GM12878 (cell line): ENCODE measurements at regions not wholly inside any gene's neighbourhood (a gene's known extent, or its start where the extent isn't known, plus 50 kb on each side); places are given as distances from the start of the nearest gene placed in this dataset.

ENCODE experiments used
- ATAC-seq: fragments of 200-7000 bp; cut with Tn5 transposase; 3 replicates; pipeline ENCODE4 v1.9.1; 2020; ENCODE audit warnings: mild to moderate bottlenecking, moderate library complexity
- BruUV-seq: library from RNA; stranded (reverse); fragments of 400-500 nt; replicated peaks from 2 replicates; lab custom pipeline; 2021; lab: Mats Ljungman, UMichigan
- CTCF ChIA-PET: fragments of 300-600 bp; sonication (Branson Sonifier 250); formaldehyde crosslinking; extraction: SDS; loops from one replicate; lab custom pipeline; 2021; ENCODE audit warnings: inconsistent platforms; lab: Yijun Ruan, JAX
- POLR2A ChIA-PET: fragments of 350-600 bp; formaldehyde crosslinking; extraction: SDS; loops from one replicate; lab custom pipeline; 2021; ENCODE audit warnings: inconsistent platforms; lab: Charles Lee
- RAD21 ChIA-PET: fragments of 300-600 bp; sonication (Branson Sonifier 250); formaldehyde crosslinking; loops from one replicate; lab custom pipeline; 2023; ENCODE audit warnings: antibody characterized with exemption; ENCODE audit not compliant: unreplicated experiment; lab: Charles Lee
- SMC1A ChIA-PET: fragments of 300-600 bp; sonication (Branson Sonifier 250); formaldehyde crosslinking; loops from one replicate; lab custom pipeline; 2023; ENCODE audit not compliant: unreplicated experiment, uncharacterized antibody; lab: Charles Lee
- DNase-seq: peaks from one replicate; pipeline ENCODE4 v3.0.0-alpha.2; 2011; ENCODE audit warnings: low read depth, low spot score
- FAIRE-seq: peaks from 3 replicates; lab custom pipeline; 2011; peaks lifted over from hg19 to GRCh38; lab: Jason Lieb, UNC
- H2AFZ ChIP-seq: 2 replicates; pipeline ENCODE4 v1.6.0; 2011; ENCODE audit warnings: low read depth, low read length, control low read depth; ENCODE audit not compliant: control insufficient read depth
- H3K27ac ChIP-seq: 2 replicates; pipeline ENCODE4 v1.5.1; 2011; ENCODE audit warnings: control low read depth; ENCODE audit not compliant: control insufficient read depth, insufficient read depth
- H3K27me3 ChIP-seq, 2 experiments: replicated peaks in 1 of 2; 2 replicates each; pipeline versions ENCODE4 v1.6.0 to v1.6.1; 2011; ENCODE audit warnings: low read length in 1 of 2; ENCODE audit not compliant: control insufficient read depth in 2 of 2, insufficient read depth in 2 of 2
- H3K36me3 ChIP-seq, 2 experiments: 2 replicates each; pipeline ENCODE4 v1.5.1; 2011; ENCODE audit warnings: low read length in 1 of 2; ENCODE audit not compliant: control insufficient read depth in 2 of 2, insufficient read depth in 2 of 2
- H3K4me1 ChIP-seq: 2 replicates; pipeline ENCODE4 v1.6.1; 2011; ENCODE audit warnings: mild to moderate bottlenecking, low read length, moderate library complexity, mixed read lengths; ENCODE audit not compliant: control insufficient read depth, insufficient read depth
- H3K4me2 ChIP-seq: 2 replicates; pipeline ENCODE4 v1.6.0; 2011; ENCODE audit warnings: control low read depth; ENCODE audit not compliant: control insufficient read depth, insufficient read depth
- H3K4me3 ChIP-seq: fragments of 200-600 bp; sonication (generic); 2 replicates; pipeline ENCODE4 v1.5.1; 2016
- H3K79me2 ChIP-seq: 2 replicates; pipeline ENCODE4 v1.6.0; 2011; ENCODE audit warnings: low read length; ENCODE audit not compliant: control insufficient read depth, insufficient read depth
- H3K9ac ChIP-seq: 2 replicates; pipeline ENCODE4 v1.8.0; 2011; ENCODE audit warnings: low read length, control low read depth, mixed read lengths; ENCODE audit not compliant: control insufficient read depth, insufficient read depth
- H3K9me3 ChIP-seq: replicated peaks from 3 replicates; pipeline ENCODE4 v1.5.1; 2011; ENCODE audit warnings: mild to moderate bottlenecking, low read length; ENCODE audit not compliant: control insufficient read depth, insufficient read depth
- H4K20me1 ChIP-seq: 2 replicates; pipeline ENCODE4 v1.6.0; 2011; ENCODE audit not compliant: control insufficient read depth, insufficient read depth
- LARP7 ChIP-seq: fragments of 450-650 bp; IDR thresholded peaks from 2 replicates; pipeline ENCODE4 v1.6.1; 2017; ENCODE audit warnings: mild to moderate bottlenecking
- MLLT1 ChIP-seq: fragments of 450-650 bp; IDR thresholded peaks from 2 replicates; pipeline ENCODE4 v1.6.1; 2016; ENCODE audit warnings: mild to moderate bottlenecking
- PAX8 ChIP-seq: fragments of 450-650 bp; IDR thresholded peaks from 2 replicates; pipeline ENCODE4 v1.6.1; 2017; ENCODE audit warnings: mild to moderate bottlenecking, moderate library complexity
- WGBS: methylation state at CpG from one replicate; pipeline ENCODE4 v1.1.6; 2016; ENCODE audit warnings: low lambda C conversion rate; ENCODE audit not compliant: insufficient replicate concordance, insufficient coverage; ENCODE audit errors: missing lambda C conversion rate; 5-methylcytosine and 5-hydroxymethylcytosine counted together
- in situ Hi-C: fragments of 300-500 bp; cut with MboI; formaldehyde crosslinking; loops from 9 replicates; pipeline ENCODE4 v1.14.3; 2018; ENCODE audit warnings: mixed read lengths
- intact Hi-C: fragments of 100-400 bp; cut with micrococcal nuclease; formaldehyde crosslinking; loops from one replicate; pipeline ENCODE4 v1.14.2; 2022; ENCODE audit not compliant: unreplicated experiment

- ChIA-PET CTCF (interaction anchor here (0.7 to 2.6 kb wide), 12 partner anchors 8 to 631 kb away, joined by 3 to 12 read pairs (median 4); no protein-coding TSS in a partner anchor), RAD21 (interaction anchor here (0.9 to 14.4 kb wide), 28 partner anchors 7 to 353 kb away, joined by 3 to 258 read pairs (median 6); partner anchors contain the start of gene IRF2BP2), POLR2A (interaction anchor here (1.0 to 3.5 kb wide), 16 partner anchors 8 to 354 kb away, joined by 4 to 15 read pairs (median 8); no protein-coding TSS in a partner anchor), SMC1A (interaction anchor here (0.9 to 7.4 kb wide), 28 partner anchors 8 to 459 kb away, joined by 3 to 80 read pairs (median 6); partner anchors contain the start of gene IRF2BP2)
- 74% methylated on average over 6 of the region's 6 CpGs for WGBS
- Histone ChIP-seq H3K79me2 (peaks cover 4% of the 10 kb centered on the region), H3K4me3 (peak overlapping the region; percentile 38; the same call in 1 of the 2 replicates), H3K4me2 (peak overlapping the region; percentile 80), H3K27ac (peak overlapping the region; percentile 93), H3K36me3 (no peaks in the 10 kb centered on the region), H4K20me1 (no peaks in the 10 kb centered on the region), H2AFZ (peak overlapping the region; percentile 48; the same call in 1 of the 2 replicates), H3K9me3 (no peaks in the 10 kb centered on the region), H3K27me3 (no peaks in the 10 kb centered on the region), H3K9ac (peak overlapping the region; percentile 81), H3K4me1 (peaks cover 42% of the 10 kb centered on the region)
- no peak for TF ChIP-seq PAX8
- peak; percentile 82 for TF ChIP-seq MLLT1
- TF ChIP-seq LARP7 = 0 out of 2 replicates have a peak, but pooled peaks have one; percentile 26
- peak; percentile 22 for ATAC-seq
- no peak for DNase-seq
- TSS peak; percentile 75 for BruUV-seq
- intact Hi-C loops (loop anchor here (1.0 to 2.0 kb wide), 6 partner anchors 17 to 182 kb away; no protein-coding TSS in a partner anchor), in situ Hi-C loops (no loop called here)
- no peak for FAIRE-seq
Observed at GRCh38 chr1:234954613-234955012, 174.0 kb downstream of the TOMM20 start.
